GM23338 (cell line): ENCODE measurements at regions not wholly inside any gene's neighbourhood (a gene's known extent, or its start where the extent isn't known, plus 50 kb on each side); places are given as distances from the start of the nearest gene placed in this dataset.

Experiments
- ATAC-seq: fragments of 200-7000 bp; cut with Tn5 transposase; 3 replicates; pipeline ENCODE4 v1.9.1; 2020
- DNase-seq: peaks from one replicate; pipeline ENCODE4 v3.0.0-alpha.2; 2015; ENCODE audit warnings: low spot score
- H2AFZ ChIP-seq: fragments of 200-600 bp; sonication (generic); 2 replicates; pipeline ENCODE4 v1.8.0; 2016; ENCODE audit warnings: antibody characterized with exemption, mild to moderate bottlenecking, moderate library complexity
- H3F3A ChIP-seq: fragments of 200-600 bp; sonication (generic); replicated peaks from 2 replicates; pipeline ENCODE4 v1.8.0; 2017; ENCODE audit warnings: antibody characterized with exemption, mixed run types, low read depth
- H3K27ac ChIP-seq: fragments of 200-600 bp; sonication (generic); 2 replicates; pipeline ENCODE4 v1.6.1; 2016; ENCODE audit warnings: low read depth
- H3K27me3 ChIP-seq: fragments of 200-600 bp; sonication (generic); 2 replicates; pipeline ENCODE4 v1.8.0; 2016; ENCODE audit warnings: mild to moderate bottlenecking, mixed run types, moderate library complexity; ENCODE audit not compliant: insufficient read depth
- H3K36me3 ChIP-seq: fragments of 200-600 bp; sonication (generic); 2 replicates; pipeline ENCODE4 v1.8.0; 2016; ENCODE audit warnings: mild to moderate bottlenecking; ENCODE audit not compliant: insufficient read depth
- H3K4me1 ChIP-seq: fragments of 200-600 bp; sonication (generic); 2 replicates; pipeline ENCODE4 v1.8.0; 2016; ENCODE audit warnings: mild to moderate bottlenecking, moderate library complexity; ENCODE audit not compliant: insufficient read depth
- H3K4me2 ChIP-seq: fragments of 200-600 bp; sonication (generic); 2 replicates; pipeline ENCODE4 v1.7.1; 2017; ENCODE audit warnings: mixed run types
- H3K4me3 ChIP-seq: fragments of 200-600 bp; sonication (generic); 2 replicates; pipeline ENCODE4 v1.6.1; 2016; ENCODE audit warnings: mixed run types
- H3K79me2 ChIP-seq: fragments of 200-600 bp; sonication (generic); replicated peaks from 2 replicates; pipeline ENCODE4 v1.8.0; 2017; ENCODE audit warnings: mild to moderate bottlenecking; ENCODE audit not compliant: insufficient read depth
- H3K9me2 ChIP-seq: fragments of 200-600 bp; sonication (generic); 2 replicates; pipeline ENCODE4 v1.8.0; 2017; ENCODE audit not compliant: insufficient read depth
- H4K20me1 ChIP-seq: fragments of 200-600 bp; sonication (generic); replicated peaks from 2 replicates; pipeline ENCODE4 v1.8.0; 2017; ENCODE audit warnings: mild to moderate bottlenecking; ENCODE audit not compliant: insufficient read depth
- H3K27ac Mint-ChIP-seq: 2 replicates; pipeline ENCODE4 v1.8.0; 2020; ENCODE audit warnings: inconsistent platforms, mild to moderate bottlenecking, moderate library complexity, mixed read lengths
- H3K27me3 Mint-ChIP-seq: 3 replicates; pipeline ENCODE4 v1.8.0; 2022; ENCODE audit warnings: low read depth, mild to moderate bottlenecking, moderate library complexity, mixed read lengths, inconsistent platforms; ENCODE audit not compliant: insufficient read depth, poor library complexity
- H3K36me3 Mint-ChIP-seq: 3 replicates; pipeline ENCODE4 v1.8.0; 2021; ENCODE audit warnings: low read depth, mild to moderate bottlenecking, inconsistent platforms, moderate library complexity, mixed read lengths
- H3K4me1 Mint-ChIP-seq: 3 replicates; pipeline ENCODE4 v1.8.0; 2020; ENCODE audit warnings: mild to moderate bottlenecking, inconsistent platforms, mixed read lengths
- H3K4me3 Mint-ChIP-seq: 3 replicates; pipeline ENCODE4 v1.8.0; 2021; ENCODE audit warnings: moderate library complexity, mild to moderate bottlenecking, inconsistent platforms, mixed read lengths
- H3K9me3 Mint-ChIP-seq: 3 replicates; pipeline ENCODE4 v1.8.0; 2020; ENCODE audit warnings: moderate library complexity, mild to moderate bottlenecking, inconsistent platforms, mixed read lengths
- CREB1 ChIP-seq: fragments of 250-450 bp; sonication (Bioruptor Pico); IDR thresholded peaks from 2 replicates; pipeline ENCODE4 v1.5.0; 2020; ENCODE audit warnings: low read depth, mild to moderate bottlenecking, moderate library complexity
- CTCF ChIP-seq, 2 experiments: fragments of 200-600 bp in 1 of 2; sonication (generic) in 1 of 2; conservative IDR thresholded peaks; 2 replicates each; pipeline versions ENCODE4 v1.5.1 to v1.6.1; 2016 to 2017; ENCODE audit warnings: antibody characterized with exemption in 2 of 2, low read depth in 2 of 2, mild to moderate bottlenecking in 2 of 2, moderate library complexity in 1 of 2
- ETS1 ChIP-seq: IDR thresholded peaks from 2 replicates; pipeline ENCODE4 v1.6.1; 2016; ENCODE audit warnings: antibody characterized with exemption
- EZH2 ChIP-seq: fragments of 200-600 bp; sonication (generic); IDR thresholded peaks from one replicate; pipeline ENCODE4 v1.8.0; 2017; ENCODE audit warnings: antibody characterized with exemption, mild to moderate bottlenecking, low read depth; ENCODE audit not compliant: unreplicated experiment
- EZH2phosphoT487 ChIP-seq: fragments of 200-600 bp; sonication (generic); IDR thresholded peaks from one replicate; pipeline ENCODE4 v1.8.1; 2018; ENCODE audit warnings: antibody characterized with exemption; ENCODE audit not compliant: unreplicated experiment
- JUNB ChIP-seq: IDR thresholded peaks from one replicate; pipeline ENCODE4 v1.6.1; 2016; ENCODE audit warnings: antibody characterized with exemption; ENCODE audit not compliant: unreplicated experiment
- NANOG ChIP-seq: IDR thresholded peaks from 2 replicates; pipeline ENCODE4 v1.6.1; 2016; ENCODE audit warnings: antibody characterized with exemption, borderline replicate concordance
- POLR2AphosphoS5 ChIP-seq: IDR thresholded peaks from 2 replicates; pipeline ENCODE4 v1.6.1; 2016; ENCODE audit warnings: antibody characterized with exemption, low read depth
- STAT1 ChIP-seq: IDR thresholded peaks from one replicate; pipeline ENCODE4 v1.6.1; 2016; ENCODE audit warnings: antibody characterized with exemption; ENCODE audit not compliant: unreplicated experiment
- ZNF114 ChIP-seq: fragments of 250-450 bp; sonication (Bioruptor Pico); IDR thresholded peaks from 2 replicates; pipeline ENCODE4 v1.5.0; 2020; ENCODE audit warnings: mild to moderate bottlenecking, moderate library complexity
- ZNF331 ChIP-seq: fragments of 250-450 bp; sonication (Bioruptor Pico); IDR thresholded peaks from 2 replicates; pipeline ENCODE4 v1.5.0; 2020; ENCODE audit warnings: low read depth, mild to moderate bottlenecking, moderate library complexity
- ZNF462 ChIP-seq: fragments of 250-450 bp; sonication (Bioruptor Pico); IDR thresholded peaks from 2 replicates; pipeline ENCODE4 v1.5.0; 2020; ENCODE audit warnings: mild to moderate bottlenecking, moderate library complexity

- TF ChIP-seq ETS1 (no peak), ZNF462 (CRISPR knock-in tag) (no peak), ZNF114 (CRISPR knock-in tag) (no peak), POLR2AphosphoS5 (no peak)
Measured at GRCh38 chr2:59732871-59733566, 820.4 kb downstream of the BCL11A start (continued).

- no peaks in the 10 kb centered on the region for H3F3A ChIP-seq
- Mint-ChIP-seq H3K27me3 (no peaks in the 10 kb centered on the region), H3K27ac (no peak overlapping the region), H3K4me1 (peaks cover 8% of the 10 kb centered on the region; the same call in 2 of the 3 replicates), H3K9me3 (no peaks in the 10 kb centered on the region), H3K4me3 (no peak overlapping the region), H3K36me3 (no peaks in the 10 kb centered on the region)
- H4K20me1 ChIP-seq = peaks cover 2% of the 10 kb centered on the region; the same call in 1 of the 2 replicates
- H3K4me2 ChIP-seq = no peak overlapping the region
- DNase-seq = no peak
- H3K27ac ChIP-seq = no peak overlapping the region
- no peaks in the 10 kb centered on the region for H3K79me2 ChIP-seq
- no peak for ATAC-seq
- H3K9me2 ChIP-seq = 0 out of 2 replicates have a peak, but pooled peaks cover 3% of the 10 kb centered on the region
- H3K4me1 ChIP-seq = peaks cover 5% of the 10 kb centered on the region; the same call in 1 of the 2 replicates
- H3K4me3 ChIP-seq = no peak overlapping the region
- H3K27me3 ChIP-seq = no peaks in the 10 kb centered on the region
- no peaks in the 10 kb centered on the region for H3K36me3 ChIP-seq
- no peak overlapping the region for H2AFZ ChIP-seq
- TF ChIP-seq EZH2 (no peak), CREB1 (no peak), STAT1 (no peak), ZNF331 (CRISPR knock-in tag) (no peak), CTCF (conservative IDR thresholded peaks at IDR 0.05; ENCODE audit: low read depth in 2 of 2) (no peak), ETS1 (no peak), JUNB (no peak), ZNF114 (CRISPR knock-in tag) (no peak), NANOG (no peak), POLR2AphosphoS5 (no peak), EZH2phosphoT487 (no peak)
Measured at GRCh38 chr2:59727121-59727590, 826.3 kb downstream of the BCL11A start.
